HepG2 (cell line): ENCODE measurements at regions not wholly inside any gene's neighbourhood (a gene's known extent, or its start where the extent isn't known, plus 50 kb on each side); places are given as distances from the start of the nearest gene placed in this dataset.

ENCODE experiments used
- ATAC-seq: fragments of 200-7000 bp; cut with Tn5 transposase; 3 replicates; pipeline ENCODE4 v1.9.1; 2020; ENCODE audit warnings: mild to moderate bottlenecking, moderate library complexity
- BruUV-seq: library from RNA; stranded (reverse); fragments of 400-500 nt; replicated peaks from 2 replicates; lab custom pipeline; 2021; lab: Mats Ljungman, UMichigan
- CTCF ChIA-PET: fragments of 300-600 bp; formaldehyde crosslinking; extraction: SDS; loops from one replicate; lab custom pipeline; 2021; ENCODE audit warnings: low total read pairs, inconsistent platforms, low intra/inter-chr PET ratio; lab: Yijun Ruan, JAX
- POLR2A ChIA-PET: fragments of 350-600 bp; sonication (Branson Sonifier 250); formaldehyde crosslinking; loops from one replicate; lab custom pipeline; 2020; ENCODE audit warnings: antibody characterized with exemption, inconsistent platforms; lab: Yijun Ruan, JAX
- DNase-seq: peaks from one replicate; pipeline ENCODE4 v3.0.0-alpha.2; 2015; ENCODE audit warnings: low spot score
- FAIRE-seq: peaks from 3 replicates; lab custom pipeline; 2011; peaks lifted over from hg19 to GRCh38; lab: Jason Lieb, UNC
- H2AFZ ChIP-seq: one replicate; pipeline ENCODE4 v1.6.1; 2011; ENCODE audit warnings: low read length, inconsistent platforms
- H3K27ac ChIP-seq: fragments of 300-600 bp; 3 replicates; pipeline ENCODE4 v1.8.0; 2011; ENCODE audit warnings: mixed run types, mild to moderate bottlenecking, mixed read lengths, low read length, inconsistent platforms; ENCODE audit not compliant: insufficient read depth; ENCODE audit errors: extremely low read length
- H3K27me3 ChIP-seq, 2 experiments: fragments of 200-600 bp in 1 of 2; 2 replicates in 1 of 2; 3 replicates in 1 of 2; pipeline versions ENCODE4 v1.6.0 to v1.8.0; 2011; ENCODE audit warnings: low read length in 2 of 2, mild to moderate bottlenecking in 2 of 2, moderate library complexity in 2 of 2, inconsistent platforms in 1 of 2; ENCODE audit not compliant: insufficient read depth in 2 of 2, control insufficient read depth in 1 of 2
- H3K36me3 ChIP-seq, 2 experiments: fragments of 200-600 bp in 1 of 2; replicated peaks in 1 of 2; 2 replicates in 1 of 2; 3 replicates in 1 of 2; pipeline versions ENCODE4 v1.5.1 to v1.8.0; 2011; ENCODE audit warnings: low read length in 2 of 2, inconsistent platforms in 1 of 2; ENCODE audit not compliant: insufficient read depth in 2 of 2, control insufficient read depth in 1 of 2
- H3K4me1 ChIP-seq: 2 replicates; pipeline ENCODE4 v1.5.1; 2012; ENCODE audit warnings: low read length, inconsistent platforms; ENCODE audit not compliant: insufficient read depth
- H3K4me2 ChIP-seq: 2 replicates; pipeline ENCODE4 v1.6.0; 2011; ENCODE audit warnings: low read depth, low read length, inconsistent platforms
- H3K4me3 ChIP-seq, 3 experiments: fragments of 200-600 bp in 1 of 3; sonication (generic), shearing (Covaris generic) in 1 of 3; replicated peaks in 1 of 3; 2 replicates each; pipeline ENCODE4 v1.5.1; 2011 to 2016; ENCODE audit warnings: low read length in 3 of 3, inconsistent platforms in 2 of 3, low read depth in 2 of 3, mild to moderate bottlenecking in 2 of 3, control low read depth in 1 of 3, mixed read lengths in 1 of 3; ENCODE audit not compliant: insufficient read depth in 1 of 3
- H3K79me2 ChIP-seq: one replicate; pipeline ENCODE4 v1.6.1; 2011; ENCODE audit warnings: low read length, inconsistent platforms; ENCODE audit not compliant: insufficient read depth
- H3K9ac ChIP-seq: 2 replicates; pipeline ENCODE4 v1.6.0; 2011; ENCODE audit warnings: mild to moderate bottlenecking, low read depth, low read length, inconsistent platforms; ENCODE audit not compliant: insufficient read depth
- H3K9me3 ChIP-seq: 2 replicates; pipeline ENCODE4 v1.5.1; 2012; ENCODE audit warnings: mild to moderate bottlenecking, low read length
- H4K20me1 ChIP-seq: 2 replicates; pipeline ENCODE4 v1.6.0; 2011; ENCODE audit warnings: inconsistent platforms, mild to moderate bottlenecking, low read length, moderate library complexity; ENCODE audit not compliant: insufficient read depth
- ATF7 ChIP-seq, 2 experiments: fragments of 450-650 bp in 1 of 2; sonication (generic) in 1 of 2; formaldehyde crosslinking in 1 of 2; IDR thresholded peaks; 2 replicates each; pipeline versions ENCODE4 v1.4.0 to v1.6.1; 2016 to 2020; ENCODE audit warnings: antibody characterized with exemption in 1 of 2, mild to moderate bottlenecking in 1 of 2, missing genetic modification reagents in 1 of 2
- KDM2A ChIP-seq: sonication (generic); formaldehyde crosslinking; IDR thresholded peaks from 2 replicates; pipeline ENCODE4 v1.4.0; 2020; ENCODE audit warnings: low read depth, missing genetic modification reagents, borderline replicate concordance
- MAFF ChIP-seq: IDR thresholded peaks from 2 replicates; pipeline ENCODE4 v1.6.1; 2011; ENCODE audit warnings: low read depth, low read length, improper control_type of control experiment
- MAFK ChIP-seq, 2 experiments: IDR thresholded peaks in 1 of 2; conservative IDR thresholded peaks in 1 of 2; 2 replicates each; pipeline ENCODE4 v1.6.1; 2011; ENCODE audit warnings: improper control_type of control experiment in 2 of 2, low read length in 2 of 2
- NFE2 ChIP-seq: sonication (generic); formaldehyde crosslinking; IDR thresholded peaks from 2 replicates; pipeline ENCODE4 v1.4.0; 2020; ENCODE audit warnings: missing genetic modification reagents
- NFE2L2 ChIP-seq: fragments of 150-350 bp; IDR thresholded peaks from 2 replicates; pipeline ENCODE4 v1.6.1; 2014; ENCODE audit warnings: low read length
- RNF2 ChIP-seq: fragments of 450-650 bp; conservative IDR thresholded peaks from 2 replicates; pipeline ENCODE4 v1.6.1; 2016; ENCODE audit warnings: low read depth
- SRSF1 ChIP-seq: fragments of 200-400 bp; formaldehyde crosslinking; optimal IDR thresholded peaks from 2 replicates; pipeline ENCODE3; 2017; ENCODE audit warnings: mild to moderate bottlenecking, low read depth, low read length, moderate library complexity
- ZBTB25 ChIP-seq: IDR thresholded peaks from 2 replicates; pipeline ENCODE4 v1.6.1; 2018; ENCODE audit warnings: missing genetic modification reagents
- WGBS: methylation state at CpG from one replicate; pipeline ENCODE4 v1.1.6; 2017; ENCODE audit warnings: low lambda C conversion rate; 5-methylcytosine and 5-hydroxymethylcytosine counted together
- in situ Hi-C: cut with HindIII; loops from 2 replicates; pipeline ENCODE4 v1.10.0; 2017; ENCODE audit warnings: low pct_unique_long_range_greater_than_20kb; ENCODE audit not compliant: extremely low pct_ligation_motif_present
- intact Hi-C: fragments of 100-400 bp; cut with micrococcal nuclease; formaldehyde crosslinking; loops from one replicate; pipeline ENCODE4 v1.10.0; 2022; ENCODE audit not compliant: unreplicated experiment

GRCh38 chr4:81631958-81632441 lies 160.3 kb upstream of the RASGEF1B start:
- POLR2A ChIA-PET: no interaction called here
- DNase-seq: peak; percentile 49
- no peak for FAIRE-seq
- no peaks in the 10 kb centered on the region for H3K9me3 ChIP-seq
- no peak overlapping the region for H3K9ac ChIP-seq
- H4K20me1 ChIP-seq: no peaks in the 10 kb centered on the region
- no peaks in the 10 kb centered on the region for H3K79me2 ChIP-seq
- no peak overlapping the region for H3K4me3 ChIP-seq
- no peak for ATAC-seq
- CTCF ChIA-PET: no interaction called here
- no peaks in the 10 kb centered on the region for H3K36me3 ChIP-seq
- intact Hi-C loops (no loop called here), in situ Hi-C loops (no loop called here)
- WGBS: 46% methylated on average over 4 of the region's 4 CpGs
- no peak overlapping the region for H3K4me2 ChIP-seq
- no peak overlapping the region for H2AFZ ChIP-seq
- H3K4me1 ChIP-seq: peaks cover 28% of the 10 kb centered on the region
- no peak for TF ChIP-seq KDM2A (CRISPR knock-in tag)
- no peak for TF ChIP-seq RNF2
- TF ChIP-seq MAFF: peak; percentile 70
- TF ChIP-seq NFE2L2: peak; percentile 37; the same call in 1 of the 2 replicates
- peak; percentile 41; the same call in 1 of the 2 replicates for TF ChIP-seq NFE2 (CRISPR knock-in tag)
- TF ChIP-seq ATF7 (IDR thresholded peaks at IDR 0.05): peak; percentile 37
- no peak for TF ChIP-seq ATF7 (CRISPR knock-in tag; IDR thresholded peaks at IDR 0.05)
- TF ChIP-seq MAFK (conservative IDR thresholded peaks at IDR 0.05 in 1 of 2, IDR thresholded peaks at IDR 0.05 in 1 of 2; ENCODE audit: low read length in 2 of 2): peak; percentile 76 to 77
- no TSS peak for BruUV-seq
- H3K27ac ChIP-seq: no peak overlapping the region
- H3K27me3 ChIP-seq: no peaks in the 10 kb centered on the region

GRCh38 chr4:81629366-81629765 lies 157.7 kb upstream of the RASGEF1B start:
- 66% methylated on average over 4 of the region's 4 CpGs for WGBS
- H4K20me1 ChIP-seq: no peaks in the 10 kb centered on the region
- TF ChIP-seq ZBTB25 (CRISPR knock-in tag) (no peak), SRSF1 (no peak)
- FAIRE-seq (no peak), DNase-seq (no peak), ATAC-seq (no peak)
- no peak overlapping the region for H3K27ac ChIP-seq
- no peaks in the 10 kb centered on the region for H3K79me2 ChIP-seq
- POLR2A ChIA-PET: no interaction called here
- H2AFZ ChIP-seq: no peak overlapping the region
- no peaks in the 10 kb centered on the region for H3K36me3 ChIP-seq
- no peaks in the 10 kb centered on the region for H3K27me3 ChIP-seq
- H3K9ac ChIP-seq: no peak overlapping the region
- BruUV-seq: no TSS peak
- peaks cover 41% of the 10 kb centered on the region for H3K4me1 ChIP-seq
- no peak overlapping the region for H3K4me2 ChIP-seq
- H3K9me3 ChIP-seq: no peaks in the 10 kb centered on the region
- in situ Hi-C loops (no loop called here), intact Hi-C loops (no loop called here)
- no peak overlapping the region for H3K4me3 ChIP-seq
- CTCF ChIA-PET: no interaction called here
